A549 (cell line): ENCODE measurements at regions not wholly inside any gene's neighbourhood (a gene's known extent, or its start where the extent isn't known, plus 50 kb on each side); places are given as distances from the start of the nearest gene placed in this dataset.

Experiments used
- CTCF ChIP-seq: fragments of >200 bp; sonication (Bioruptor Twin); formaldehyde crosslinking; IDR thresholded peaks from 3 replicates; pipeline ENCODE4 v1.5.1; 2016
- EP300 ChIP-seq, 2 experiments: fragments of >200 bp; sonication (Bioruptor Twin); formaldehyde crosslinking; IDR thresholded peaks; 2 replicates in 1 of 2; 3 replicates in 1 of 2; pipeline ENCODE4 v1.6.1; 2016 to 2017
- ESRRA ChIP-seq: fragments of 150-350 bp; IDR thresholded peaks from 2 replicates; pipeline ENCODE4 v1.6.1; 2014; ENCODE audit warnings: mild to moderate bottlenecking, low read length, borderline replicate concordance
- PHF8 ChIP-seq: fragments of 200-600 bp; sonication (generic); IDR thresholded peaks from 2 replicates; pipeline ENCODE4 v1.6.1; 2016; ENCODE audit warnings: low read depth, mild to moderate bottlenecking, antibody characterized with exemption, moderate library complexity, borderline replicate concordance
- POLR2A ChIP-seq: IDR thresholded peaks from 2 replicates; pipeline ENCODE4 v1.6.1; 2012; ENCODE audit warnings: mild to moderate bottlenecking, low read length
- SREBF2 ChIP-seq: fragments of 450-650 bp; IDR thresholded peaks from 2 replicates; pipeline ENCODE4 v1.6.1; 2014; ENCODE audit warnings: mild to moderate bottlenecking, moderate library complexity
- TP53 ChIP-seq: fragments of 250-450 bp; sonication (Bioruptor Pico); IDR thresholded peaks from 2 replicates; pipeline ENCODE4 v1.5.0; 2021; ENCODE audit warnings: mild to moderate bottlenecking, moderate library complexity

DNA sequence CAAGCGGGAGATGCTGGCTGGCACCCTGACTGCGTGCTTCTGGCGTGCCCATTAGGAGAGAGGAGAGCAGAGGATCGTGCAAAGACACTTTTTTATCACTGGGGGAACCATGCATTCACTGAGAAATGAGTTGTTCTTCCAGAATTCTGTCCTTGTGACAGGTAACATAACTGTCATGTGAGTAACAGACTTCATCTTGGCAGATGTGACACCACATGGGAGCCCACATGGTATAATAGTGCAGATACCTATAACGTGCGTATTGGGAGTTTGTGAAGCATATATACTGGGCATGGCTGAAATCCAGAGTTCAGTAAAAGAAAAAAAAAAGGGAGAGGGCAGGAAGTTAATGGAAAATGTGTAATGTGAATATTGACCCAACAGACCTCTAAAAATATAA, 159.6 kb upstream of the BACE2 start:
- no peak for TF ChIP-seq EP300 (IDR thresholded peaks at IDR 0.05)
- no peak for TF ChIP-seq POLR2A
- no peak for TF ChIP-seq ESRRA
- no peak for TF ChIP-seq TP53 (CRISPR knock-in tag)
- TF ChIP-seq CTCF: no peak
- no peak for TF ChIP-seq PHF8
- TF ChIP-seq SREBF2: no peak
